Astrocyte of the spinal cord (primary cell): ENCODE measurements at regions not wholly inside any gene's neighbourhood (a gene's known extent, or its start where the extent isn't known, plus 50 kb on each side); places are given as distances from the start of the nearest gene placed in this dataset.

Experiments used
- DNase-seq: peaks from one replicate; pipeline ENCODE4 v3.0.0; 2011; ENCODE audit warnings: low read depth, low spot score
- H3K4me3 ChIP-seq: 2 replicates; pipeline ENCODE4 v1.5.1; 2011; ENCODE audit warnings: low read depth, mild to moderate bottlenecking, low read length, moderate library complexity
- in situ Hi-C: cut with HindIII; loops from 2 replicates; pipeline ENCODE4 v1.10.0; 2017; ENCODE audit warnings: low sequenced_read_pairs
- TF ChIP-seq, protein P1 (sequence below): IDR thresholded peaks from 2 replicates; pipeline ENCODE4 v1.5.1; 2012; ENCODE audit warnings: low read depth, mild to moderate bottlenecking, low read length, inconsistent platforms

DNA sequence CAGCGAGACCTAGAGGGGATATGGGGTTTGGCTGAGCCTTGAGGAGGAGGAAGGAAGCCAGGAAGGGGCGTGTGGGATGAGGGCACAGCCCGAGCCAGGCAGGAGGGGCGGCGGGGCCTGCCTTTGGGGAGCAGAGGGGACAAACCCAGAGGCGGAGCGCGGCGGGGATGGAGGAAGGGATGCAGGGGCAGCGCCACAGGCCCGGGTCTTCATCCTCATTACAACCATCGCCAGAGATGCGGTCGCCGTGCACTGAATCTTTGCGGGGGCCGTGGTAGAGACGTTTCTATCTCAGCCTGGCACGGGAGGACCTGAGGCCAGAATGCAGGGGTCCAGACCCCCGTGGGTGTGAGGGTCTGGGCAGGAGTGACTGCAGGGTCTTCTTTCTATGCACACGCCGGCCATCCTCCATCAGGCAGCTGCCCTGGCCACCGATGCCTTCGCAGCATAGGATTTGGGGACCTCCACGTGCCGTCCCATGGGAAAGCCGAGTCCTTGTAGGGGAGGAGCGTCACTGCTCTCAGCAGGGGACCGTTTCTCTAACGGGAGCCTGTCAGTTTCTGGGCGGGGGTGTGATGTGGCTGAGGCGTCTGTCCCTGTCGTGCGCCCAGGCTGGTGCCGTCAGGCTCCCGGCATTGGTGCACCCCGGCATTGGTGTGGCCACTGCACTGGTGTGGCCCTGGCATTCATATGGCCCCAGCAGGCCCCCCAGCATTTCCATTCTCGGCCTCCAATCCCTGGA, 1267.9 kb downstream of the BRD1 start:
- in situ Hi-C loops, result no loop called here
- no peak for DNase-seq
- TF ChIP-seq, protein P1, sequence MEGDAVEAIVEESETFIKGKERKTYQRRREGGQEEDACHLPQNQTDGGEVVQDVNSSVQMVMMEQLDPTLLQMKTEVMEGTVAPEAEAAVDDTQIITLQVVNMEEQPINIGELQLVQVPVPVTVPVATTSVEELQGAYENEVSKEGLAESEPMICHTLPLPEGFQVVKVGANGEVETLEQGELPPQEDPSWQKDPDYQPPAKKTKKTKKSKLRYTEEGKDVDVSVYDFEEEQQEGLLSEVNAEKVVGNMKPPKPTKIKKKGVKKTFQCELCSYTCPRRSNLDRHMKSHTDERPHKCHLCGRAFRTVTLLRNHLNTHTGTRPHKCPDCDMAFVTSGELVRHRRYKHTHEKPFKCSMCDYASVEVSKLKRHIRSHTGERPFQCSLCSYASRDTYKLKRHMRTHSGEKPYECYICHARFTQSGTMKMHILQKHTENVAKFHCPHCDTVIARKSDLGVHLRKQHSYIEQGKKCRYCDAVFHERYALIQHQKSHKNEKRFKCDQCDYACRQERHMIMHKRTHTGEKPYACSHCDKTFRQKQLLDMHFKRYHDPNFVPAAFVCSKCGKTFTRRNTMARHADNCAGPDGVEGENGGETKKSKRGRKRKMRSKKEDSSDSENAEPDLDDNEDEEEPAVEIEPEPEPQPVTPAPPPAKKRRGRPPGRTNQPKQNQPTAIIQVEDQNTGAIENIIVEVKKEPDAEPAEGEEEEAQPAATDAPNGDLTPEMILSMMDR, result no peak

DNA sequence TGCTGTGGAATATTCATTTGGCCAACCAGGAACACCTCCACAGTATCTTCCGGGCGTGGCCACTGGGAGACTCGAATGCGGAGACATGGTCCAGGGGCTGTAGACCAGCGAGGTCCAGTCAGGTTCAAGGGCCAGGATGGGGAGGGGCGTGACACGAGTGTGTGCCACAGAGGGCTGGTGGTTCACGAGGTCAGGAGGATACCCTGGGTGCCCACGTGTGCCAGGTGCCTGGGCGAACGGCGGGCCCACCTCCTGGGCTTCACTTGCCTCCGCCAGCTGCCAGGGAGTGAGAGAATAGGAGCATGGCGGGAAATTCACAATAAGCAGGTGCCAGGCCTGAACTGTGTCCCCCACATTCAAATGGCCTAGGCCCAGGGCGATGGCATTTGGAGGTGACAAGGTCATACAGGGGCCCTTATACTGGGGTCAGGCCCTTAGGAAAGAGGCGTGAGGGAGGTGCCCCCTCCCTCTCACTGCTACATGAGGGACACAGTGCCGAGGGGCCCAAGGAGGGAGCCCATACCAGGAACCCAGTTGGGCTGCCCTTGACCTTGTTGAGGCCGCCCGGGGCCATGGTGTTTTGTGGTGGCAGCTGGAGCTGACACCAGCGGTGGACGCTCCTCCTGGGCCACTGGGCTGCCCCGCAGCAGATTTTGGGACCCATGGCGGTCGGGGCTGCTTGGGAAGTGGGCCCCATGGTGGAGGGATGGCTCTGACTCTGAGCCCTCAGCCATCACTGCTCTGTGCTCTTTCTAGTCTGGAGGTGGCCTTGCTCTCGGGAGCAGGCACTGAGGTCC, 1268.9 kb downstream of the BRD1 start:
- in situ Hi-C loops, result no loop called here
- no peak overlapping the region for H3K4me3 ChIP-seq
- no peak for DNase-seq
- TF ChIP-seq, protein P1, result no peak

More for the DNA sequence above, 1267.9 kb downstream of the BRD1 start:
- no peak overlapping the region for H3K4me3 ChIP-seq

DNA sequence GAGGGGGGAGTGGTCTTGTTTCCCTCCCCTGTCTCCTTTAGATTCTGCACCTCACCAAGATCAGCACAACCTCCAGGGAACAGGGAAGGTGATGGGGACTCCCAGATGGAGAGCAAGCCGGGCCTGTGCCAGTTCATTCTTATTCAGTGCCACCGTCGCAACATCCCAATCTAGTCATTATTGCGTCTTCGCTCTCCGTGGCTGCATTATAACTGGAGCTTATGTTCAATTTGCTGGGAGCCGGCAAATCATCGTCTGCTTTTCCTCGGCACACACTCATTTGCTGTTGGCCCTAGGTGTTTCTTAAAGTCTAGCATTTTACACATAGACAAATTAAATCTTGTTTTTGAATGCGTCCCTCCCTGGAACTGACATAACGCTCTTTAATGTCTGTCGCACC, 1269.7 kb downstream of the BRD1 start:
- no peak overlapping the region for H3K4me3 ChIP-seq
- DNase-seq, result no peak
- in situ Hi-C loops, result no loop called here
- TF ChIP-seq, protein P1, result no peak

DNA sequence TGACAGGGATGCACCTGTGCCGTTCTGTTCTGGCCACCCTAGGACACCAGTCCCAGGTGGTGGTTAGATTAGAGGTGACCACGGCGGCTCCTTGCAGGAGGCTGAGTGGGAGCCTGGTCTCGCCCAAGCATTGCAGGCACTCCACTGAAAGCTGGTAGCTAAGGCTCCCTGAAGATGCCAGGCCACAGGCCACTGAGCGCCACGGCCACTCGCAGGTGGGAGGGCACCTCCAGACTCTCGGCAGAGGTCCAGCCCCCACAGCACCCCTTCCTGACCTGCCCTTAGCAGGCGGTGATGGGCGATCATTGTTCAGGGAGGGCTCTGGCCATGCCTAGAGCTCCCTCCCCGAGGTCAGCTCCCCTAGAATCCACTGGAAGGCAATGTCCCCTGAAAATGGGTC, 1270.2 kb downstream of the BRD1 start:
- in situ Hi-C loops, result no loop called here
- TF ChIP-seq, protein P1, result no peak
- H3K4me3 ChIP-seq, result no peak overlapping the region
- DNase-seq, result no peak

DNA sequence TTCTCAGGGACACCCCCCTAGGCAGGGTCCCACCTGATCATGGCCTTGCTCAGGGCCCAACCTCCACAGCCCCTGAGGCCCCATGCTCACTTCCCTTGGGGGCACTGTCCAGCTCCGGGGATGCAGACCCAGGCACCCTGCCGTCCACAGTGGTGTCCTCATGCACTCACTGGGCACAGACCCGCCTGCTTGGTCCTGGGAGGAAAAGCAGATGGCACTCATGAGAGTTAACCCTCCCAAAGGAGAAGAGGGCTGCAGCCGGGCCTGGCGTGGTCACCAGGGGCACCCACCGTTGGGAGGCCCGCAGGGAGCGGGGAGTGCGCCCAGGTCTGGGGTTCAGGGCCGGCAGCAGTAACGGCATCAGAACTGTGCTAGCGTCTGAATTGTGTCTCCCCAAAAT, 1270.9 kb downstream of the BRD1 start:
- H3K4me3 ChIP-seq, result no peak overlapping the region
- DNase-seq, result no peak
- TF ChIP-seq, protein P1, result no peak
- in situ Hi-C loops, result no loop called here

DNA sequence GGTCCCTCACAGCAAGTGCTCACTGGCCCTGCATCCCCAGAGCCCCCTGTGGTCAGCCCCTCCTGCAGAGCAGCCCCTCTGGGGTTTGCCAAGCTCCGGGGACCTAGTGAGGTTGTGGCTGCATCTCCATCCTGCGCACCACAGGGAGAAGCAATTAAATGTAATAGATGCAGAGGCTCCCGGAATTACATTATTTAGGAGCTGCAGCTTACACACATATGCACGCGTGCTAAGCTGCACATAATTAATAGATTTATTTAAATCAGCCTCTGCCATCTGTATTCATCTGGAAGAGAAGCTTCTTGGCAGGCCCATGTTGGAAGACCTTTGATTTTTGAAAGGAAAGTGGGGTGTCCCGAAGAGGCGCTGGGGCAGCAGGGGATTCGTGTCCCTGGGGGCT, 1271.5 kb downstream of the BRD1 start:
- no peak for DNase-seq
- in situ Hi-C loops, result no loop called here
- no peak overlapping the region for H3K4me3 ChIP-seq
- TF ChIP-seq, protein P1, result no peak
